Thymus (tissue), 11 donors: ENCODE measurements at regions not wholly inside any gene's neighbourhood (a gene's known extent, or its start where the extent isn't known, plus 50 kb on each side); places are given as distances from the start of the nearest gene placed in this dataset.

Source experiments
- DNase-seq, 9 donors: peaks; one replicate each; pipeline ENCODE4 v3.0.0-alpha.2; 2013; ENCODE audit warnings: low spot score in 9 of 9, low read depth in 6 of 9, missing footprints in 1 of 9
- H3K27ac ChIP-seq, 2 donors: one replicate each; pipeline ENCODE4 v1.5.1; 2013; ENCODE audit warnings: control low read depth in 1 of 2, low read depth in 1 of 2, low read length in 1 of 2, mild to moderate bottlenecking in 1 of 2, moderate library complexity in 1 of 2
- H3K27me3 ChIP-seq, 2 donors: one replicate each; pipeline ENCODE4 v1.5.1; 2013; ENCODE audit warnings: low read length in 1 of 2; ENCODE audit not compliant: control insufficient read depth in 2 of 2, insufficient read depth in 1 of 2
- H3K36me3 ChIP-seq, 2 donors: one replicate each; pipeline ENCODE4 v1.5.1; 2013; ENCODE audit warnings: low read length in 1 of 2, mild to moderate bottlenecking in 1 of 2, moderate library complexity in 1 of 2; ENCODE audit not compliant: control insufficient read depth in 2 of 2, insufficient read depth in 2 of 2
- H3K4me1 ChIP-seq, 2 donors: one replicate each; pipeline ENCODE4 v1.5.1; 2013; ENCODE audit warnings: low read length in 2 of 2; ENCODE audit not compliant: control insufficient read depth in 2 of 2, insufficient read depth in 2 of 2
- H3K4me3 ChIP-seq, 2 donors: one replicate each; pipeline ENCODE4 v1.5.1; 2013; ENCODE audit warnings: low read length in 2 of 2, control low read depth in 1 of 2, mild to moderate bottlenecking in 1 of 2
- H3K9me3 ChIP-seq, 2 donors: one replicate each; pipeline ENCODE4 v1.5.1; 2013; ENCODE audit warnings: low read length in 1 of 2, mild to moderate bottlenecking in 1 of 2; ENCODE audit not compliant: control insufficient read depth in 2 of 2, insufficient read depth in 1 of 2
- WGBS: extraction: QIAGEN DNeasy Blood & Tissue Kit; methylation state at CpG from one replicate; pipeline ENCODE4 v1.1.7; 2013; 5-methylcytosine and 5-hydroxymethylcytosine counted together
- donor health status: healthy.

GRCh38 chr12:68416826-68417225 is 84.7 kb upstream of the MDM1 start:
- H3K36me3 ChIP-seq: no peaks in the 10 kb centered on the region
- H3K9me3 ChIP-seq: no peaks in the 10 kb centered on the region
- no peaks in the 10 kb centered on the region for H3K4me1 ChIP-seq
- 96% methylated on average over 5 of the region's 5 CpGs for WGBS
- H3K27me3 ChIP-seq: no peaks in the 10 kb centered on the region
- H3K4me3 ChIP-seq: no peak overlapping the region
- no peak overlapping the region for H3K27ac ChIP-seq
- no peak for DNase-seq

GRCh38 chr12:68418137-68418460 is 85.9 kb upstream of the MDM1 start:
- H3K4me1 ChIP-seq: no peaks in the 10 kb centered on the region
- no peak overlapping the region for H3K4me3 ChIP-seq
- no peak for DNase-seq
- H3K36me3 ChIP-seq: no peaks in the 10 kb centered on the region
- no peaks in the 10 kb centered on the region for H3K9me3 ChIP-seq
- no peaks in the 10 kb centered on the region for H3K27me3 ChIP-seq
- no peak overlapping the region for H3K27ac ChIP-seq

- Histone ChIP-seq H3K27me3 (no peaks in the 10 kb centered on the region), H3K9me3 (no peaks in the 10 kb centered on the region), H3K36me3 (no peaks in the 10 kb centered on the region), H3K4me1 (no peaks in the 10 kb centered on the region), H3K27ac (no peak overlapping the region), H3K4me3 (no peak overlapping the region)
- WGBS: 88% methylated on average over 11 of the region's 11 CpGs
- DNase-seq: no peak
These were observed 88.3 kb upstream of the MDM1 start for GRCh38 chr12:68420225-68421010.

GRCh38 chr12:68422159-68422558 is 90.0 kb upstream of the MDM1 start:
- WGBS: 91% methylated on average over 3 of the region's 3 CpGs
- H3K27ac ChIP-seq: no peak overlapping the region

GRCh38 chr12:68422956-68423574 is 90.9 kb upstream of the MDM1 start:
- Histone ChIP-seq H3K27me3 (no peaks in the 10 kb centered on the region), H3K4me1 (no peaks in the 10 kb centered on the region), H3K27ac (no peak overlapping the region), H3K36me3 (no peaks in the 10 kb centered on the region), H3K9me3 (no peaks in the 10 kb centered on the region), H3K4me3 (no peak overlapping the region)
- WGBS: 82% methylated on average over 7 of the region's 7 CpGs
- no peak for DNase-seq

More at GRCh38 chr12:68422159-68422558, 90.0 kb upstream of the MDM1 start:
- Histone ChIP-seq H3K4me3 (no peak overlapping the region), H3K9me3 (no peaks in the 10 kb centered on the region), H3K27me3 (no peaks in the 10 kb centered on the region), H3K4me1 (no peaks in the 10 kb centered on the region), H3K36me3 (no peaks in the 10 kb centered on the region)
- no peak for DNase-seq

GRCh38 chr12:68425998-68426397 is 93.8 kb upstream of the MDM1 start:
- WGBS: 100% methylated on average over 2 of the region's 2 CpGs
- H3K27ac ChIP-seq: no peak overlapping the region
- H3K4me1 ChIP-seq: no peaks in the 10 kb centered on the region
- H3K27me3 ChIP-seq: no peaks in the 10 kb centered on the region
- no peak for DNase-seq
- H3K36me3 ChIP-seq: no peaks in the 10 kb centered on the region
- no peaks in the 10 kb centered on the region for H3K9me3 ChIP-seq
- no peak overlapping the region for H3K4me3 ChIP-seq

GRCh38 chr12:68428211-68428610 is 96.0 kb upstream of the MDM1 start:
- no peak overlapping the region for H3K27ac ChIP-seq
- no peaks in the 10 kb centered on the region for H3K9me3 ChIP-seq
- H3K36me3 ChIP-seq: no peaks in the 10 kb centered on the region
- H3K4me3 ChIP-seq: no peak overlapping the region
- no peaks in the 10 kb centered on the region for H3K27me3 ChIP-seq
- 100% methylated on average over 4 of the region's 4 CpGs for WGBS
- H3K4me1 ChIP-seq: no peaks in the 10 kb centered on the region
- DNase-seq: no peak

- no peaks in the 10 kb centered on the region for H3K9me3 ChIP-seq
- H3K4me1 ChIP-seq: no peaks in the 10 kb centered on the region
- no peaks in the 10 kb centered on the region for H3K27me3 ChIP-seq
- 98% methylated on average over 6 of the region's 6 CpGs for WGBS
- H3K27ac ChIP-seq: no peak overlapping the region
- no peak for DNase-seq
- H3K36me3 ChIP-seq: no peaks in the 10 kb centered on the region
- no peak overlapping the region for H3K4me3 ChIP-seq
These were observed 96.8 kb upstream of the MDM1 start for GRCh38 chr12:68428724-68429501.

GRCh38 chr12:68429696-68430095 is 97.5 kb upstream of the MDM1 start:
- no peaks in the 10 kb centered on the region for H3K27me3 ChIP-seq

More at GRCh38 chr12:68429696-68430095, 97.5 kb upstream of the MDM1 start:
- no peak for DNase-seq
- Histone ChIP-seq H3K4me1 (no peaks in the 10 kb centered on the region), H3K36me3 (no peaks in the 10 kb centered on the region), H3K9me3 (no peaks in the 10 kb centered on the region), H3K27ac (no peak overlapping the region), H3K4me3 (no peak overlapping the region)
- 96% methylated on average over 4 of the region's 4 CpGs for WGBS
